Endothelial cell (in vitro differentiated cells): ENCODE measurements at regions not wholly inside any gene's neighbourhood (a gene's known extent, or its start where the extent isn't known, plus 50 kb on each side); places are given as distances from the start of the nearest gene placed in this dataset.

ENCODE experiments used
- DNase-seq: peaks from one replicate; pipeline ENCODE4 v3.0.0; 2021; ENCODE audit warnings: low spot score
- H3K27ac Mint-ChIP-seq: one replicate; pipeline ENCODE4 v1.8.0; 2021; ENCODE audit warnings: mixed read lengths, inconsistent platforms; ENCODE audit not compliant: unreplicated experiment
- H3K27me3 Mint-ChIP-seq: one replicate; pipeline ENCODE4 v1.8.0; 2021; ENCODE audit warnings: mild to moderate bottlenecking, moderate library complexity, mixed read lengths, inconsistent platforms; ENCODE audit not compliant: unreplicated experiment
- H3K36me3 Mint-ChIP-seq: one replicate; pipeline ENCODE4 v1.8.0; 2021; ENCODE audit warnings: mild to moderate bottlenecking, low read depth, mixed read lengths, inconsistent platforms; ENCODE audit not compliant: unreplicated experiment
- H3K4me1 Mint-ChIP-seq: one replicate; pipeline ENCODE4 v1.8.0; 2021; ENCODE audit warnings: mild to moderate bottlenecking, mixed read lengths, inconsistent platforms; ENCODE audit not compliant: unreplicated experiment
- H3K4me3 Mint-ChIP-seq: one replicate; pipeline ENCODE4 v1.8.0; 2021; ENCODE audit warnings: mild to moderate bottlenecking, mixed read lengths, inconsistent platforms; ENCODE audit not compliant: unreplicated experiment
- H3K9me3 Mint-ChIP-seq: one replicate; pipeline ENCODE4 v1.8.0; 2021; ENCODE audit warnings: mixed read lengths, inconsistent platforms; ENCODE audit not compliant: unreplicated experiment
- TF ChIP-seq, protein P1 (sequence below): fragments of 200-600 bp; sonication (generic); IDR thresholded peaks from one replicate; pipeline ENCODE4 v1.5.0; 2021; ENCODE audit warnings: antibody characterized with exemption; ENCODE audit not compliant: unreplicated experiment

GRCh38 chr15:88394553-88395145 lies 72.5 kb downstream of the MRPL46 start:
- TF ChIP-seq, protein P1, sequence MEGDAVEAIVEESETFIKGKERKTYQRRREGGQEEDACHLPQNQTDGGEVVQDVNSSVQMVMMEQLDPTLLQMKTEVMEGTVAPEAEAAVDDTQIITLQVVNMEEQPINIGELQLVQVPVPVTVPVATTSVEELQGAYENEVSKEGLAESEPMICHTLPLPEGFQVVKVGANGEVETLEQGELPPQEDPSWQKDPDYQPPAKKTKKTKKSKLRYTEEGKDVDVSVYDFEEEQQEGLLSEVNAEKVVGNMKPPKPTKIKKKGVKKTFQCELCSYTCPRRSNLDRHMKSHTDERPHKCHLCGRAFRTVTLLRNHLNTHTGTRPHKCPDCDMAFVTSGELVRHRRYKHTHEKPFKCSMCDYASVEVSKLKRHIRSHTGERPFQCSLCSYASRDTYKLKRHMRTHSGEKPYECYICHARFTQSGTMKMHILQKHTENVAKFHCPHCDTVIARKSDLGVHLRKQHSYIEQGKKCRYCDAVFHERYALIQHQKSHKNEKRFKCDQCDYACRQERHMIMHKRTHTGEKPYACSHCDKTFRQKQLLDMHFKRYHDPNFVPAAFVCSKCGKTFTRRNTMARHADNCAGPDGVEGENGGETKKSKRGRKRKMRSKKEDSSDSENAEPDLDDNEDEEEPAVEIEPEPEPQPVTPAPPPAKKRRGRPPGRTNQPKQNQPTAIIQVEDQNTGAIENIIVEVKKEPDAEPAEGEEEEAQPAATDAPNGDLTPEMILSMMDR: no peak
- no peaks in the 10 kb centered on the region for H3K27me3 Mint-ChIP-seq
- H3K36me3 Mint-ChIP-seq: no peaks in the 10 kb centered on the region
- no peak overlapping the region for H3K27ac Mint-ChIP-seq
- DNase-seq: no peak
- no peaks in the 10 kb centered on the region for H3K9me3 Mint-ChIP-seq
- no peak overlapping the region for H3K4me3 Mint-ChIP-seq
- peaks cover 18% of the 10 kb centered on the region for H3K4me1 Mint-ChIP-seq

GRCh38 chr15:88393719-88394519 lies 73.3 kb downstream of the MRPL46 start:
- H3K4me1 Mint-ChIP-seq: peaks cover 18% of the 10 kb centered on the region
- no peak overlapping the region for H3K4me3 Mint-ChIP-seq
- H3K9me3 Mint-ChIP-seq: no peaks in the 10 kb centered on the region
- no peaks in the 10 kb centered on the region for H3K27me3 Mint-ChIP-seq
- no peaks in the 10 kb centered on the region for H3K36me3 Mint-ChIP-seq
- no peak for DNase-seq
- H3K27ac Mint-ChIP-seq: no peak overlapping the region
- TF ChIP-seq, protein P1: no peak

GRCh38 chr15:88391700-88392099 lies 75.5 kb downstream of the MRPL46 start:
- Mint-ChIP-seq H3K27ac (no peak overlapping the region), H3K36me3 (no peaks in the 10 kb centered on the region), H3K9me3 (no peaks in the 10 kb centered on the region), H3K4me3 (no peak overlapping the region), H3K27me3 (peaks cover 2% of the 10 kb centered on the region), H3K4me1 (peaks cover 12% of the 10 kb centered on the region)
- DNase-seq: no peak
- TF ChIP-seq, protein P1: no peak

DNA sequence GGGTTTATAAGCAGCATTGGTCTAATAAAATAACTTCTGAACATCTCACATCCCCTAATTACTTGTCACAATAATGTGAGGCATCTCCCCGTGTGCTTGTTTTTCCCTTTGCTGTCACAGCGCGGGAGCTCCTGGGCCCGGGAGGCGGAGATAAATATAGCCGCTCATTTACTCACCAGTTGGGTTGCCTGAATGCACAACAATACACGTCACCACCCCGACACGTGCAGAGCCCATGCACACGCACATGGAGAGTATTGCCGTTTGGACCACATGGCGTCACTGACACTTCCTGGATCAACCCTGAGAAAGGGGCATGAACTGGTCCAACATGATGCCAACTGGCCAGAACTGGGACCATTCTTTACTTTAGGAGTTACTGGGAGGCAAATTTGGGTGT lies 76.2 kb downstream of the MRPL46 start:
- no peaks in the 10 kb centered on the region for H3K9me3 Mint-ChIP-seq
- no peaks in the 10 kb centered on the region for H3K36me3 Mint-ChIP-seq
- H3K4me3 Mint-ChIP-seq: no peak overlapping the region
- H3K27me3 Mint-ChIP-seq: peaks cover 2% of the 10 kb centered on the region
- TF ChIP-seq, protein P1: no peak
- DNase-seq: no peak
- no peak overlapping the region for H3K27ac Mint-ChIP-seq
- H3K4me1 Mint-ChIP-seq: peaks cover 7% of the 10 kb centered on the region

GRCh38 chr15:88390164-88390901 lies 76.9 kb downstream of the MRPL46 start:
- H3K27ac Mint-ChIP-seq: no peak overlapping the region
- H3K27me3 Mint-ChIP-seq: peaks cover 2% of the 10 kb centered on the region
- no peaks in the 10 kb centered on the region for H3K36me3 Mint-ChIP-seq
- no peak overlapping the region for H3K4me3 Mint-ChIP-seq
- TF ChIP-seq, protein P1: no peak
- H3K9me3 Mint-ChIP-seq: no peaks in the 10 kb centered on the region
- peaks cover 6% of the 10 kb centered on the region for H3K4me1 Mint-ChIP-seq
- no peak for DNase-seq
